Esophagus muscularis mucosa (tissue), 3 donors: ENCODE measurements at regions not wholly inside any gene's neighbourhood (a gene's known extent, or its start where the extent isn't known, plus 50 kb on each side); places are given as distances from the start of the nearest gene placed in this dataset.

Source experiments
- EP300 ChIP-seq: sonication (generic); formaldehyde crosslinking; IDR thresholded peaks from one replicate; pipeline ENCODE4 v1.6.1; 2017; ENCODE audit warnings: antibody characterized with exemption
- TF ChIP-seq, protein P1 (sequence below), 3 experiments: fragments of 200-600 bp in 2 of 3; fragments of 450-650 bp in 1 of 3; sonication (generic) in 2 of 3; IDR thresholded peaks; one replicate each; pipeline ENCODE4 v1.5.1; 2017 to 2019; ENCODE audit warnings: antibody characterized with exemption in 3 of 3, mild to moderate bottlenecking in 2 of 3, moderate library complexity in 1 of 3

DNA sequence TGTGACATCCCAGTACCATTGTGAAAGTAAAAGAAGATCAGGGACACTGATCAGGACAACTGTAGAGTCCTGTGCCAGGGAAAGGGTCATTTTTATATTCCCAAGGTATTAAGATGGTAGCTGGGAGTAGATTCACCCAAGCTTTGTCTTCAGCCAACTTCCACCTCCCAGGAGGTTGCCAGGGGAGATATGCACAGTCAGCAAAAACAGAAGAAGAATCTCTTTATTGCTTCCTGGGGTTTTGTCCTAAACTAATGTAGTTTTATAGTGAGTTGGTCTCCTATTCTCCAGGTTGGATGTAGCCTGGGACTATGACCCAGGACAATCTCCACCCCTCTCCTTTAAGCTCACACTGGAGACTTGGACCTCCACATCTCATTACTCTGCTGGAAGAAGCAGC lies 139.2 kb downstream of the RAMP3 start:
- TF ChIP-seq, protein P1, sequence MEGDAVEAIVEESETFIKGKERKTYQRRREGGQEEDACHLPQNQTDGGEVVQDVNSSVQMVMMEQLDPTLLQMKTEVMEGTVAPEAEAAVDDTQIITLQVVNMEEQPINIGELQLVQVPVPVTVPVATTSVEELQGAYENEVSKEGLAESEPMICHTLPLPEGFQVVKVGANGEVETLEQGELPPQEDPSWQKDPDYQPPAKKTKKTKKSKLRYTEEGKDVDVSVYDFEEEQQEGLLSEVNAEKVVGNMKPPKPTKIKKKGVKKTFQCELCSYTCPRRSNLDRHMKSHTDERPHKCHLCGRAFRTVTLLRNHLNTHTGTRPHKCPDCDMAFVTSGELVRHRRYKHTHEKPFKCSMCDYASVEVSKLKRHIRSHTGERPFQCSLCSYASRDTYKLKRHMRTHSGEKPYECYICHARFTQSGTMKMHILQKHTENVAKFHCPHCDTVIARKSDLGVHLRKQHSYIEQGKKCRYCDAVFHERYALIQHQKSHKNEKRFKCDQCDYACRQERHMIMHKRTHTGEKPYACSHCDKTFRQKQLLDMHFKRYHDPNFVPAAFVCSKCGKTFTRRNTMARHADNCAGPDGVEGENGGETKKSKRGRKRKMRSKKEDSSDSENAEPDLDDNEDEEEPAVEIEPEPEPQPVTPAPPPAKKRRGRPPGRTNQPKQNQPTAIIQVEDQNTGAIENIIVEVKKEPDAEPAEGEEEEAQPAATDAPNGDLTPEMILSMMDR (IDR thresholded peaks at IDR 0.05) = no peak
- TF ChIP-seq EP300 = no peak
